GM23338 (cell line): ENCODE measurements at regions not wholly inside any gene's neighbourhood (a gene's known extent, or its start where the extent isn't known, plus 50 kb on each side); places are given as distances from the start of the nearest gene placed in this dataset.

Source experiments
- ATAC-seq: fragments of 200-7000 bp; cut with Tn5 transposase; 3 replicates; pipeline ENCODE4 v1.9.1; 2020
- DNase-seq: peaks from one replicate; pipeline ENCODE4 v3.0.0-alpha.2; 2015; ENCODE audit warnings: low spot score
- H2AFZ ChIP-seq: fragments of 200-600 bp; sonication (generic); 2 replicates; pipeline ENCODE4 v1.8.0; 2016; ENCODE audit warnings: antibody characterized with exemption, mild to moderate bottlenecking, moderate library complexity
- H3F3A ChIP-seq: fragments of 200-600 bp; sonication (generic); replicated peaks from 2 replicates; pipeline ENCODE4 v1.8.0; 2017; ENCODE audit warnings: antibody characterized with exemption, mixed run types, low read depth
- H3K27ac ChIP-seq: fragments of 200-600 bp; sonication (generic); 2 replicates; pipeline ENCODE4 v1.6.1; 2016; ENCODE audit warnings: low read depth
- H3K27me3 ChIP-seq: fragments of 200-600 bp; sonication (generic); 2 replicates; pipeline ENCODE4 v1.8.0; 2016; ENCODE audit warnings: mild to moderate bottlenecking, mixed run types, moderate library complexity; ENCODE audit not compliant: insufficient read depth
- H3K36me3 ChIP-seq: fragments of 200-600 bp; sonication (generic); 2 replicates; pipeline ENCODE4 v1.8.0; 2016; ENCODE audit warnings: mild to moderate bottlenecking; ENCODE audit not compliant: insufficient read depth
- H3K4me1 ChIP-seq: fragments of 200-600 bp; sonication (generic); 2 replicates; pipeline ENCODE4 v1.8.0; 2016; ENCODE audit warnings: mild to moderate bottlenecking, moderate library complexity; ENCODE audit not compliant: insufficient read depth
- H3K4me2 ChIP-seq: fragments of 200-600 bp; sonication (generic); 2 replicates; pipeline ENCODE4 v1.7.1; 2017; ENCODE audit warnings: mixed run types
- H3K4me3 ChIP-seq: fragments of 200-600 bp; sonication (generic); 2 replicates; pipeline ENCODE4 v1.6.1; 2016; ENCODE audit warnings: mixed run types
- H3K79me2 ChIP-seq: fragments of 200-600 bp; sonication (generic); replicated peaks from 2 replicates; pipeline ENCODE4 v1.8.0; 2017; ENCODE audit warnings: mild to moderate bottlenecking; ENCODE audit not compliant: insufficient read depth
- H3K9me2 ChIP-seq: fragments of 200-600 bp; sonication (generic); 2 replicates; pipeline ENCODE4 v1.8.0; 2017; ENCODE audit not compliant: insufficient read depth
- H4K20me1 ChIP-seq: fragments of 200-600 bp; sonication (generic); replicated peaks from 2 replicates; pipeline ENCODE4 v1.8.0; 2017; ENCODE audit warnings: mild to moderate bottlenecking; ENCODE audit not compliant: insufficient read depth
- H3K27ac Mint-ChIP-seq: 2 replicates; pipeline ENCODE4 v1.8.0; 2020; ENCODE audit warnings: inconsistent platforms, mild to moderate bottlenecking, moderate library complexity, mixed read lengths
- H3K27me3 Mint-ChIP-seq: 3 replicates; pipeline ENCODE4 v1.8.0; 2022; ENCODE audit warnings: low read depth, mild to moderate bottlenecking, moderate library complexity, mixed read lengths, inconsistent platforms; ENCODE audit not compliant: insufficient read depth, poor library complexity
- H3K36me3 Mint-ChIP-seq: 3 replicates; pipeline ENCODE4 v1.8.0; 2021; ENCODE audit warnings: low read depth, mild to moderate bottlenecking, inconsistent platforms, moderate library complexity, mixed read lengths
- H3K4me1 Mint-ChIP-seq: 3 replicates; pipeline ENCODE4 v1.8.0; 2020; ENCODE audit warnings: mild to moderate bottlenecking, inconsistent platforms, mixed read lengths
- H3K4me3 Mint-ChIP-seq: 3 replicates; pipeline ENCODE4 v1.8.0; 2021; ENCODE audit warnings: moderate library complexity, mild to moderate bottlenecking, inconsistent platforms, mixed read lengths
- H3K9me3 Mint-ChIP-seq: 3 replicates; pipeline ENCODE4 v1.8.0; 2020; ENCODE audit warnings: moderate library complexity, mild to moderate bottlenecking, inconsistent platforms, mixed read lengths
- CREB1 ChIP-seq: fragments of 250-450 bp; sonication (Bioruptor Pico); IDR thresholded peaks from 2 replicates; pipeline ENCODE4 v1.5.0; 2020; ENCODE audit warnings: low read depth, mild to moderate bottlenecking, moderate library complexity
- EZH2 ChIP-seq: fragments of 200-600 bp; sonication (generic); IDR thresholded peaks from one replicate; pipeline ENCODE4 v1.8.0; 2017; ENCODE audit warnings: antibody characterized with exemption, mild to moderate bottlenecking, low read depth; ENCODE audit not compliant: unreplicated experiment
- EZH2phosphoT487 ChIP-seq: fragments of 200-600 bp; sonication (generic); IDR thresholded peaks from one replicate; pipeline ENCODE4 v1.8.1; 2018; ENCODE audit warnings: antibody characterized with exemption; ENCODE audit not compliant: unreplicated experiment
- JUNB ChIP-seq: IDR thresholded peaks from one replicate; pipeline ENCODE4 v1.6.1; 2016; ENCODE audit warnings: antibody characterized with exemption; ENCODE audit not compliant: unreplicated experiment
- NANOG ChIP-seq: IDR thresholded peaks from 2 replicates; pipeline ENCODE4 v1.6.1; 2016; ENCODE audit warnings: antibody characterized with exemption, borderline replicate concordance
- POLR2AphosphoS5 ChIP-seq: IDR thresholded peaks from 2 replicates; pipeline ENCODE4 v1.6.1; 2016; ENCODE audit warnings: antibody characterized with exemption, low read depth
- STAT1 ChIP-seq: IDR thresholded peaks from one replicate; pipeline ENCODE4 v1.6.1; 2016; ENCODE audit warnings: antibody characterized with exemption; ENCODE audit not compliant: unreplicated experiment
- ZNF114 ChIP-seq: fragments of 250-450 bp; sonication (Bioruptor Pico); IDR thresholded peaks from 2 replicates; pipeline ENCODE4 v1.5.0; 2020; ENCODE audit warnings: mild to moderate bottlenecking, moderate library complexity
- ZNF331 ChIP-seq: fragments of 250-450 bp; sonication (Bioruptor Pico); IDR thresholded peaks from 2 replicates; pipeline ENCODE4 v1.5.0; 2020; ENCODE audit warnings: low read depth, mild to moderate bottlenecking, moderate library complexity
- TF ChIP-seq, protein P1 (sequence below), 2 experiments: fragments of 200-600 bp in 1 of 2; sonication (generic) in 1 of 2; conservative IDR thresholded peaks; 2 replicates each; pipeline versions ENCODE4 v1.5.1 to v1.6.1; 2016 to 2017; ENCODE audit warnings: antibody characterized with exemption in 2 of 2, low read depth in 2 of 2, mild to moderate bottlenecking in 2 of 2, moderate library complexity in 1 of 2
- TF ChIP-seq, protein P2 (sequence below): fragments of 250-450 bp; sonication (Bioruptor Pico); IDR thresholded peaks from 2 replicates; pipeline ENCODE4 v1.5.0; 2020; ENCODE audit warnings: mild to moderate bottlenecking, moderate library complexity
- TF ChIP-seq, protein P3 (sequence below): IDR thresholded peaks from 2 replicates; pipeline ENCODE4 v1.6.1; 2016; ENCODE audit warnings: antibody characterized with exemption

DNA sequence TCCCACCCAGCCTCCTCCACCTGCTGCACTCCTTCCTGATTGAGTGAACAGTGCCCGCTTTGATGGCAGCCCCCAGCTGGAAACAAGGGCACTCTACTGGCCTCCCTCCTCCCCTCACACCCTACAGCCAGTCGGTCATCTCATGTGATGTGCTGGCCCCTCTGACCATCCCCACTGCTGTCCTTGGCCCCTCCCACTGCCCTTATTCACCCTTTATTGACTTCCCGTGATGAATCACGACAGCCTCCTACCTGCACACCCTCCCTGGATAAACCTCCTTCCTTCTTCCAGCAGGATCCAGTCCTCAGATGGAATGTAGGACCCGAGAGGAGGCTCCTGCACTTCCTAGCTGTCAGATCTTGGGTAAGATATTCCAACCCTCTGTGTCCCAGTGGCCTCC is 186.5 kb upstream of the SH3BP4 start (continued):
- TF ChIP-seq EZH2 = no peak
- TF ChIP-seq, protein P1, sequence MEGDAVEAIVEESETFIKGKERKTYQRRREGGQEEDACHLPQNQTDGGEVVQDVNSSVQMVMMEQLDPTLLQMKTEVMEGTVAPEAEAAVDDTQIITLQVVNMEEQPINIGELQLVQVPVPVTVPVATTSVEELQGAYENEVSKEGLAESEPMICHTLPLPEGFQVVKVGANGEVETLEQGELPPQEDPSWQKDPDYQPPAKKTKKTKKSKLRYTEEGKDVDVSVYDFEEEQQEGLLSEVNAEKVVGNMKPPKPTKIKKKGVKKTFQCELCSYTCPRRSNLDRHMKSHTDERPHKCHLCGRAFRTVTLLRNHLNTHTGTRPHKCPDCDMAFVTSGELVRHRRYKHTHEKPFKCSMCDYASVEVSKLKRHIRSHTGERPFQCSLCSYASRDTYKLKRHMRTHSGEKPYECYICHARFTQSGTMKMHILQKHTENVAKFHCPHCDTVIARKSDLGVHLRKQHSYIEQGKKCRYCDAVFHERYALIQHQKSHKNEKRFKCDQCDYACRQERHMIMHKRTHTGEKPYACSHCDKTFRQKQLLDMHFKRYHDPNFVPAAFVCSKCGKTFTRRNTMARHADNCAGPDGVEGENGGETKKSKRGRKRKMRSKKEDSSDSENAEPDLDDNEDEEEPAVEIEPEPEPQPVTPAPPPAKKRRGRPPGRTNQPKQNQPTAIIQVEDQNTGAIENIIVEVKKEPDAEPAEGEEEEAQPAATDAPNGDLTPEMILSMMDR (conservative IDR thresholded peaks at IDR 0.05; ENCODE audit: low read depth in 2 of 2) = no peak

DNA sequence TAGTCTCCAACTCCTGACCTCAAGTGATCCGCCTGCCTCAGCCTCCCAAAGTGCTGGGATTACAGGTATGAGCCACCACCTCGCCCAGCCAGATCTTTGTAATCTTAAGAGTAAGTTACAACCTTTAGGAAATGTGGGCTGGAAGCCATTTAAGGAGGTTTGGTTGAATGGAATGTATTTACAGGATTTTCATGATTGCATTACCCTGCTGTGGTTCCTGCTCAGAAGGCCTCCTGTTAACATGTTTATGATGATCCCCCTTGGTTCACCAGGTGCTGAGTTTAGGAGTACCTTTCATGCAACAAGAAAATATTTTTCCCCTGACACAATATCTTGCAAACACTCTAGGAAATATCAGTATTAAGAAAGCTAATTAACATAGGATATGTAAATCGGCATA is 187.4 kb upstream of the SH3BP4 start:
- Mint-ChIP-seq H3K4me1 (peaks cover 5% of the 10 kb centered on the region; the same call in 2 of the 3 replicates), H3K4me3 (no peak overlapping the region), H3K27me3 (peaks cover 7% of the 10 kb centered on the region), H3K36me3 (no peaks in the 10 kb centered on the region), H3K9me3 (peaks cover 12% of the 10 kb centered on the region; the same call in 2 of the 3 replicates), H3K27ac (no peak overlapping the region)
- no peaks in the 10 kb centered on the region for H3K79me2 ChIP-seq
- H3F3A ChIP-seq = no peaks in the 10 kb centered on the region
- peaks cover 5% of the 10 kb centered on the region; the same call in 1 of the 2 replicates for H3K4me1 ChIP-seq
- no peaks in the 10 kb centered on the region for H3K27me3 ChIP-seq
- no peak overlapping the region for H3K4me2 ChIP-seq
- H4K20me1 ChIP-seq = no peaks in the 10 kb centered on the region
- ATAC-seq (no peak), DNase-seq (no peak)
- H3K27ac ChIP-seq = no peak overlapping the region
- H3K36me3 ChIP-seq = 0 out of 2 replicates have a peak, but pooled peaks cover 8% of the 10 kb centered on the region
- H2AFZ ChIP-seq = 0 out of 2 replicates have a peak overlapping the region, but pooled peaks have one; percentile 32
- peaks cover 6% of the 10 kb centered on the region; the same call in 1 of the 2 replicates for H3K9me2 ChIP-seq
- no peak overlapping the region for H3K4me3 ChIP-seq
- TF ChIP-seq STAT1 (no peak), POLR2AphosphoS5 (no peak), JUNB (no peak), ZNF114 (CRISPR knock-in tag) (no peak), CREB1 (CRISPR knock-in tag) (no peak), EZH2phosphoT487 (no peak), EZH2 (no peak), NANOG (no peak), ZNF331 (CRISPR knock-in tag) (no peak)
- TF ChIP-seq, protein P1 (conservative IDR thresholded peaks at IDR 0.05; ENCODE audit: low read depth in 2 of 2) = no peak
- TF ChIP-seq, protein P2, sequence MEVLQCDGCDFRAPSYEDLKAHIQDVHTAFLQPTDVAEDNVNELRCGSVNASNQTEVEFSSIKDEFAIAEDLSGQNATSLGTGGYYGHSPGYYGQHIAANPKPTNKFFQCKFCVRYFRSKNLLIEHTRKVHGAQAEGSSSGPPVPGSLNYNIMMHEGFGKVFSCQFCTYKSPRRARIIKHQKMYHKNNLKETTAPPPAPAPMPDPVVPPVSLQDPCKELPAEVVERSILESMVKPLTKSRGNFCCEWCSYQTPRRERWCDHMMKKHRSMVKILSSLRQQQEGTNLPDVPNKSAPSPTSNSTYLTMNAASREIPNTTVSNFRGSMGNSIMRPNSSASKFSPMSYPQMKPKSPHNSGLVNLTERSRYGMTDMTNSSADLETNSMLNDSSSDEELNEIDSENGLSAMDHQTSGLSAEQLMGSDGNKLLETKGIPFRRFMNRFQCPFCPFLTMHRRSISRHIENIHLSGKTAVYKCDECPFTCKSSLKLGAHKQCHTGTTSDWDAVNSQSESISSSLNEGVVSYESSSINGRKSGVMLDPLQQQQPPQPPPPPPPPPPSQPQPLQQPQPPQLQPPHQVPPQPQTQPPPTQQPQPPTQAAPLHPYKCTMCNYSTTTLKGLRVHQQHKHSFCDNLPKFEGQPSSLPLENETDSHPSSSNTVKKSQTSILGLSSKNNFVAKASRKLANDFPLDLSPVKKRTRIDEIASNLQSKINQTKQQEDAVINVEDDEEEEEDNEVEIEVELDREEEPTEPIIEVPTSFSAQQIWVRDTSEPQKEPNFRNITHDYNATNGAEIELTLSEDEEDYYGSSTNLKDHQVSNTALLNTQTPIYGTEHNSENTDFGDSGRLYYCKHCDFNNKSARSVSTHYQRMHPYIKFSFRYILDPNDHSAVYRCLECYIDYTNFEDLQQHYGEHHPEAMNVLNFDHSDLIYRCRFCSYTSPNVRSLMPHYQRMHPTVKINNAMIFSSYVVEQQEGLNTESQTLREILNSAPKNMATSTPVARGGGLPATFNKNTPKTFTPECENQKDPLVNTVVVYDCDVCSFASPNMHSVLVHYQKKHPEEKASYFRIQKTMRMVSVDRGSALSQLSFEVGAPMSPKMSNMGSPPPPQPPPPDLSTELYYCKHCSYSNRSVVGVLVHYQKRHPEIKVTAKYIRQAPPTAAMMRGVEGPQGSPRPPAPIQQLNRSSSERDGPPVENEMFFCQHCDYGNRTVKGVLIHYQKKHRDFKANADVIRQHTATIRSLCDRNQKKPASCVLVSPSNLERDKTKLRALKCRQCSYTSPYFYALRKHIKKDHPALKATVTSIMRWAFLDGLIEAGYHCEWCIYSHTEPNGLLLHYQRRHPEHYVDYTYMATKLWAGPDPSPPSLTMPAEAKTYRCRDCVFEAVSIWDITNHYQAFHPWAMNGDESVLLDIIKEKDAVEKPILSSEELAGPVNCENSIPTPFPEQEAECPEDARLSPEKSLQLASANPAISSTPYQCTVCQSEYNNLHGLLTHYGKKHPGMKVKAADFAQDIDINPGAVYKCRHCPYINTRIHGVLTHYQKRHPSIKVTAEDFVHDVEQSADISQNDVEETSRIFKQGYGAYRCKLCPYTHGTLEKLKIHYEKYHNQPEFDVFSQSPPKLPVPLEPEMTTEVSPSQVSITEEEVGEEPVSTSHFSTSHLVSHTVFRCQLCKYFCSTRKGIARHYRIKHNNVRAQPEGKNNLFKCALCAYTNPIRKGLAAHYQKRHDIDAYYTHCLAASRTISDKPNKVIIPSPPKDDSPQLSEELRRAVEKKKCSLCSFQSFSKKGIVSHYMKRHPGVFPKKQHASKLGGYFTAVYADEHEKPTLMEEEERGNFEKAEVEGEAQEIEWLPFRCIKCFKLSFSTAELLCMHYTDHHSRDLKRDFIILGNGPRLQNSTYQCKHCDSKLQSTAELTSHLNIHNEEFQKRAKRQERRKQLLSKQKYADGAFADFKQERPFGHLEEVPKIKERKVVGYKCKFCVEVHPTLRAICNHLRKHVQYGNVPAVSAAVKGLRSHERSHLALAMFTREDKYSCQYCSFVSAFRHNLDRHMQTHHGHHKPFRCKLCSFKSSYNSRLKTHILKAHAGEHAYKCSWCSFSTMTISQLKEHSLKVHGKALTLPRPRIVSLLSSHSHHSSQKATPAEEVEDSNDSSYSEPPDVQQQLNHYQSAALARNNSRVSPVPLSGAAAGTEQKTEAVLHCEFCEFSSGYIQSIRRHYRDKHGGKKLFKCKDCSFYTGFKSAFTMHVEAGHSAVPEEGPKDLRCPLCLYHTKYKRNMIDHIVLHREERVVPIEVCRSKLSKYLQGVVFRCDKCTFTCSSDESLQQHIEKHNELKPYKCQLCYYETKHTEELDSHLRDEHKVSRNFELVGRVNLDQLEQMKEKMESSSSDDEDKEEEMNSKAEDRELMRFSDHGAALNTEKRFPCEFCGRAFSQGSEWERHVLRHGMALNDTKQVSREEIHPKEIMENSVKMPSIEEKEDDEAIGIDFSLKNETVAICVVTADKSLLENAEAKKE = no peak
- TF ChIP-seq, protein P3, sequence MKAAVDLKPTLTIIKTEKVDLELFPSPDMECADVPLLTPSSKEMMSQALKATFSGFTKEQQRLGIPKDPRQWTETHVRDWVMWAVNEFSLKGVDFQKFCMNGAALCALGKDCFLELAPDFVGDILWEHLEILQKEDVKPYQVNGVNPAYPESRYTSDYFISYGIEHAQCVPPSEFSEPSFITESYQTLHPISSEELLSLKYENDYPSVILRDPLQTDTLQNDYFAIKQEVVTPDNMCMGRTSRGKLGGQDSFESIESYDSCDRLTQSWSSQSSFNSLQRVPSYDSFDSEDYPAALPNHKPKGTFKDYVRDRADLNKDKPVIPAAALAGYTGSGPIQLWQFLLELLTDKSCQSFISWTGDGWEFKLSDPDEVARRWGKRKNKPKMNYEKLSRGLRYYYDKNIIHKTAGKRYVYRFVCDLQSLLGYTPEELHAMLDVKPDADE = no peak
